ENCODE measurements at regions not wholly inside any gene's neighbourhood (a gene's known extent, or its start where the extent isn't known, plus 50 kb on each side); places are given as distances from the start of the nearest gene placed in this dataset.

- TF ChIP-seq, protein P1, sequence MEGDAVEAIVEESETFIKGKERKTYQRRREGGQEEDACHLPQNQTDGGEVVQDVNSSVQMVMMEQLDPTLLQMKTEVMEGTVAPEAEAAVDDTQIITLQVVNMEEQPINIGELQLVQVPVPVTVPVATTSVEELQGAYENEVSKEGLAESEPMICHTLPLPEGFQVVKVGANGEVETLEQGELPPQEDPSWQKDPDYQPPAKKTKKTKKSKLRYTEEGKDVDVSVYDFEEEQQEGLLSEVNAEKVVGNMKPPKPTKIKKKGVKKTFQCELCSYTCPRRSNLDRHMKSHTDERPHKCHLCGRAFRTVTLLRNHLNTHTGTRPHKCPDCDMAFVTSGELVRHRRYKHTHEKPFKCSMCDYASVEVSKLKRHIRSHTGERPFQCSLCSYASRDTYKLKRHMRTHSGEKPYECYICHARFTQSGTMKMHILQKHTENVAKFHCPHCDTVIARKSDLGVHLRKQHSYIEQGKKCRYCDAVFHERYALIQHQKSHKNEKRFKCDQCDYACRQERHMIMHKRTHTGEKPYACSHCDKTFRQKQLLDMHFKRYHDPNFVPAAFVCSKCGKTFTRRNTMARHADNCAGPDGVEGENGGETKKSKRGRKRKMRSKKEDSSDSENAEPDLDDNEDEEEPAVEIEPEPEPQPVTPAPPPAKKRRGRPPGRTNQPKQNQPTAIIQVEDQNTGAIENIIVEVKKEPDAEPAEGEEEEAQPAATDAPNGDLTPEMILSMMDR (IDR thresholded peaks at IDR 0.05; ENCODE audit: low read depth, low read length, poor library complexity, severe bottlenecking) = no peak
- TF ChIP-seq EZH2phosphoT487 (IDR thresholded peaks at IDR 0.05; ENCODE audit: borderline replicate concordance, low read length) = no peak
Measured at GRCh38 chr4:157655096-157655809, 434.7 kb downstream of the GRIA2 start.

Measured in DOHH2 (cell line).